ENCODE measurements at regions not wholly inside any gene's neighbourhood (a gene's known extent, or its start where the extent isn't known, plus 50 kb on each side); places are given as distances from the start of the nearest gene placed in this dataset.

DNA sequence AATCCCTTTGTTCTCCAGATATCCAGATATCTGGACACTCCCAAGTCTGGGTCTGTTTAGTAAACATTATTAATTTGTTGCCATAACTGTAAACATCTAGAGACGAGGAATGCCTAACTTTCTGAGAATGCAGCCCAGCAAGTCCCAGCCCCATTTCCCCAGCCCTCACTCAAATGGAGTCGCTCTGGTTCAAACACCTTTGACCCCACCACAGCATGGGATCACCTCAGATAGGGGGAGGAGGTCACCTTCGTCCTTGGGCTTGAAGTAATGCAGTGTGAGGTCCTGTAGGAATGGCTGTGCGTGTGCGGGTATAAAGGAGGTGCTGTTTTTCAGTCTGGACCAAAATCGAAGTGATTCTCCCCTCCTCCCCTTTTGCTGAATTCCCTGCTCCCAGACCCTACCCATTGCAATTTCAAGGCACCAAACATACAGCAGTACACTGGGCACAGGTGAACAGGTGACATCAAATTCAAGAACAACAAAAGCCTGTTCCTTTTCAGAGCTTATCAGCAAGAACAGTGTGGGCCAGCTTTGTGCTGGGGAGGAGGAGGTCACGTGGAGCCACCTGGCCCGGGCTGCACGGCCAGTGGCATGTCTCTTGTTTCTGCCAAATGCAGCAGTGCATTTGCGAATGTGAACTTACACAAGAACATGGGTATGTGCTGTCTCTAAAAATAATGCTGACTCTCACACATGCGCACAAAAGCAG is 57.5 kb upstream of the TRPM1 start:
- POLR2A ChIA-PET (ENCODE audit: unreplicated experiment) = no interaction called here
- Histone ChIP-seq H3K9me2 (replicated peaks; ENCODE audit: low read length) (no peaks in the 10 kb centered on the region), H2AFZ (ENCODE audit: low read length) (no peak overlapping the region), H3K27me3 (ENCODE audit: low read length) (peaks cover 63% of the 10 kb centered on the region), H4K20me1 (ENCODE audit: low read length) (no peaks in the 10 kb centered on the region), H3K36me3 (ENCODE audit: low read depth, low read length) (no peaks in the 10 kb centered on the region), H3K4me2 (ENCODE audit: low read length) (no peak overlapping the region), H3F3A (ENCODE audit: low read length, unreplicated experiment) (no peaks in the 10 kb centered on the region), H3K9ac (ENCODE audit: low read length) (no peak overlapping the region), H3K27ac (ENCODE audit: low read length) (no peak overlapping the region), H3K9me3 (ENCODE audit: low read length) (no peaks in the 10 kb centered on the region), H3K4me1 (ENCODE audit: insufficient read depth, low read length) (no peaks in the 10 kb centered on the region), H3K79me2 (ENCODE audit: low read length) (no peaks in the 10 kb centered on the region), H3K4me3 (ENCODE audit: low read length) (no peak overlapping the region)
- no TSS peak for BruUV-seq (replicated peaks)
- intact Hi-C loops (cut with micrococcal nuclease) = no loop called here
- TF ChIP-seq EZH2phosphoT487 (IDR thresholded peaks at IDR 0.05; ENCODE audit: borderline replicate concordance, low read length) = no peak
- no peak for TF ChIP-seq EZH2 (IDR thresholded peaks at IDR 0.05; ENCODE audit: low read length, unreplicated experiment)
- CTCF ChIA-PET = no interaction called here
- ATAC-seq = no peak
- no peak for DNase-seq

GRCh38 chr15:31159837-31160236 is 58.3 kb upstream of the TRPM1 start:
- Histone ChIP-seq H3K4me3 (ENCODE audit: low read length) (no peak overlapping the region), H3K4me1 (ENCODE audit: insufficient read depth, low read length) (no peaks in the 10 kb centered on the region), H3K27me3 (ENCODE audit: low read length) (peaks cover 59% of the 10 kb centered on the region), H3K36me3 (ENCODE audit: low read depth, low read length) (no peaks in the 10 kb centered on the region), H3F3A (ENCODE audit: low read length, unreplicated experiment) (no peaks in the 10 kb centered on the region), H3K27ac (ENCODE audit: low read length) (no peak overlapping the region), H2AFZ (ENCODE audit: low read length) (no peak overlapping the region), H4K20me1 (ENCODE audit: low read length) (no peaks in the 10 kb centered on the region), H3K9ac (ENCODE audit: low read length) (no peak overlapping the region), H3K9me3 (ENCODE audit: low read length) (no peaks in the 10 kb centered on the region), H3K79me2 (ENCODE audit: low read length) (no peaks in the 10 kb centered on the region), H3K4me2 (ENCODE audit: low read length) (no peak overlapping the region), H3K9me2 (replicated peaks; ENCODE audit: low read length) (no peaks in the 10 kb centered on the region)
- ChIA-PET POLR2A (ENCODE audit: unreplicated experiment) (no interaction called here), CTCF (no interaction called here)
- TF ChIP-seq EZH2phosphoT487 (IDR thresholded peaks at IDR 0.05; ENCODE audit: borderline replicate concordance, low read length) (no peak), EZH2 (IDR thresholded peaks at IDR 0.05; ENCODE audit: low read length, unreplicated experiment) (no peak)
- TF ChIP-seq, protein P1, sequence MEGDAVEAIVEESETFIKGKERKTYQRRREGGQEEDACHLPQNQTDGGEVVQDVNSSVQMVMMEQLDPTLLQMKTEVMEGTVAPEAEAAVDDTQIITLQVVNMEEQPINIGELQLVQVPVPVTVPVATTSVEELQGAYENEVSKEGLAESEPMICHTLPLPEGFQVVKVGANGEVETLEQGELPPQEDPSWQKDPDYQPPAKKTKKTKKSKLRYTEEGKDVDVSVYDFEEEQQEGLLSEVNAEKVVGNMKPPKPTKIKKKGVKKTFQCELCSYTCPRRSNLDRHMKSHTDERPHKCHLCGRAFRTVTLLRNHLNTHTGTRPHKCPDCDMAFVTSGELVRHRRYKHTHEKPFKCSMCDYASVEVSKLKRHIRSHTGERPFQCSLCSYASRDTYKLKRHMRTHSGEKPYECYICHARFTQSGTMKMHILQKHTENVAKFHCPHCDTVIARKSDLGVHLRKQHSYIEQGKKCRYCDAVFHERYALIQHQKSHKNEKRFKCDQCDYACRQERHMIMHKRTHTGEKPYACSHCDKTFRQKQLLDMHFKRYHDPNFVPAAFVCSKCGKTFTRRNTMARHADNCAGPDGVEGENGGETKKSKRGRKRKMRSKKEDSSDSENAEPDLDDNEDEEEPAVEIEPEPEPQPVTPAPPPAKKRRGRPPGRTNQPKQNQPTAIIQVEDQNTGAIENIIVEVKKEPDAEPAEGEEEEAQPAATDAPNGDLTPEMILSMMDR (conservative IDR thresholded peaks at IDR 0.05; ENCODE audit: low read depth, low read length) = no peak
- BruUV-seq (replicated peaks) = no TSS peak
- intact Hi-C loops (cut with micrococcal nuclease) = no loop called here
- no peak for DNase-seq
- ATAC-seq = no peak

DNA sequence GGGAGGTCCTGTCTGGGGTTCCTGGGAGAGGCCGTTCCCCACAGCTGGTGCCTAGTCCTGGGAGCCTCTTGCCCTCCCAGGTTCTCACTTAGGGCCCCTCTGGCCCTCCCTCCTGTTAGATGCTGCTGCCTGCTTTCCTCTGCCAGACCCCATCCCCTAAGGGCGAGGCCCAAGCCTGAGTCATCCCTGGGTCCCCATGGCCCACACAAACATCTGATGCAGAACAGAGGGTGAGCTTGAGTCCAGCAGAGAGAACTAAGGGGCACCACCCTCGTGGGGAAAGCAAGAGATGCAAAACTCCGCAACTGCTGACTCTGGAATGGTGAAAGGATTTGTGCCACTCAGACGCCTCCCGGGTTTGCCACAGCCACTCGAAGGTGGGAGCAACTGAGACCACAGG is 58.8 kb upstream of the TRPM1 start:
- DNase-seq (no peak), ATAC-seq (no peak)
- POLR2A ChIA-PET (ENCODE audit: unreplicated experiment) = no interaction called here
- Histone ChIP-seq H3K9me2 (replicated peaks; ENCODE audit: low read length) (no peaks in the 10 kb centered on the region), H3K4me3 (ENCODE audit: low read length) (no peak overlapping the region), H3K9ac (ENCODE audit: low read length) (no peak overlapping the region), H3K27me3 (ENCODE audit: low read length) (peaks cover 55% of the 10 kb centered on the region), H4K20me1 (ENCODE audit: low read length) (no peaks in the 10 kb centered on the region), H3K4me2 (ENCODE audit: low read length) (no peak overlapping the region), H3K36me3 (ENCODE audit: low read depth, low read length) (no peaks in the 10 kb centered on the region), H3K27ac (ENCODE audit: low read length) (no peak overlapping the region), H2AFZ (ENCODE audit: low read length) (no peak overlapping the region), H3F3A (ENCODE audit: low read length, unreplicated experiment) (no peaks in the 10 kb centered on the region), H3K4me1 (ENCODE audit: insufficient read depth, low read length) (no peaks in the 10 kb centered on the region), H3K79me2 (ENCODE audit: low read length) (no peaks in the 10 kb centered on the region), H3K9me3 (ENCODE audit: low read length) (no peaks in the 10 kb centered on the region)
- intact Hi-C loops (cut with micrococcal nuclease) = no loop called here
- CTCF ChIA-PET = no interaction called here
- BruUV-seq (replicated peaks) = no TSS peak
- TF ChIP-seq, protein P1 (conservative IDR thresholded peaks at IDR 0.05; ENCODE audit: low read depth, low read length) = no peak
- TF ChIP-seq EZH2phosphoT487 (IDR thresholded peaks at IDR 0.05; ENCODE audit: borderline replicate concordance, low read length) (no peak), EZH2 (IDR thresholded peaks at IDR 0.05; ENCODE audit: low read length, unreplicated experiment) (no peak)
